NCI-H345 (cell line): ENCODE measurements at regions not wholly inside any gene's neighbourhood (a gene's known extent, or its start where the extent isn't known, plus 50 kb on each side); places are given as distances from the start of the nearest gene placed in this dataset.
"Not testable (repeated sequence)": the region's sequence is repeated elsewhere in the genome, so short reads cannot be mapped to it uniquely, and the experiment has no call there.

Experiments used
- DNase-seq: peaks from one replicate; lab custom pipeline; 2025; lab: John Stamatoyannopoulos, UW

DNA sequence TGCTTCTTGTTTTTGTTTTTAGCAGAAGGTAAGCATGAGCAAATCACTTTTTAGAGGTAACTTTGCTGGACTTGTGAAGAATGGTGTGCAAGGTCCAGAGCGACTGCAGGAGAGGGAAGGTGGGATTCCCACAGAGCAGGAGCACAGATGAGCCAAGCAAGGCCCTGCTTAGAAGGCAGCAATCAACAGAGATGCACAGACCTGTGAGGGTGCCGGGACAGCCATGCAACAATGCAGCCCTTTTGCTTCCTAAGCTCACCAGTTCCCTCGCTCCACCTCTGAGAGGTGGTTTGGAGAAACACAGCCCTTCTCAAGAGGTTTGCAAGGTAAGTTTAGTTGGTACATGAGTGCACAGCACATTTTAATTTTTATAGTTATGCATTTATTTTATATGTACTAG is 85.1 kb upstream of the FBXO28 start:
- DNase-seq, result not testable (repeated sequence)

- DNase-seq, result not testable (repeated sequence)
These were observed 90.8 kb upstream of the FBXO28 start for GRCh38 chr1:224023122-224023521.

GRCh38 chr1:224022249-224022970 is 91.5 kb upstream of the FBXO28 start:
- not testable (repeated sequence) for DNase-seq

DNA sequence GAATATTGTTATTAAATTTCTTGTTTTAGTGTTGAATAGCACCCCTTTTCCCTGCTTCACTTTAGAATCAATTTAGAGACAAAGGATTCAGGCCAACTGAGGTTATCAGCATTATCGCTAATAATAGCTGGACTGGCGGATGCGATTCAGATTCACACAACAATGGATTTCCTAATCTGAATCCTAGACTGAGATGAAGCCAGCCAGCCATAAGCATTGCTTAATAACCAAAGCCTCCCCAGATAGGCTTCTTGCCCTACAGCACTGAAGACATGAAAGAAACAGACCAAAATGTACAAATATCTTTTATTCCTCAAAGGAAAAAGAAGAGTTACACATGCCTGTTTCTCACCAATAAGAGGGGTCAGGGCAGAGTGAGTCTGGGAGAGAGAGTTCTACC is 94.0 kb upstream of the FBXO28 start:
- DNase-seq, result not testable (repeated sequence)

GRCh38 chr1:224015782-224016181 is 98.1 kb upstream of the FBXO28 start:
- not testable (repeated sequence) for DNase-seq

DNA sequence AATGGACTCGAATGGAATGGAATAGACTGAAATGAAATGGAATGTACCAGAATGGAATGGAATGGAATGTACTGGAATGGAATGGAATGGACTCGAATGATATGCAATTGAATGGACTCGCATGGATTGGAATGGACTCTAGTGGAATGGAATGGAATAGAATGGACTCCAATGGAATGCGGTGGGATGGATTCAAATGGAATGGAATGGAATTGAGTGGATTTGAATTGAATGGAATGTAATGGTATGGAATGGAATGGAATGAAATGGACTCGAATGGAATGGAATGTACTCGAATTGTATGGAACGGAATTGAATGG is 99.6 kb upstream of the FBXO28 start:
- DNase-seq, result no peak

GRCh38 chr1:224013626-224014329 is 100.1 kb upstream of the FBXO28 start:
- not testable (repeated sequence) for DNase-seq

DNA sequence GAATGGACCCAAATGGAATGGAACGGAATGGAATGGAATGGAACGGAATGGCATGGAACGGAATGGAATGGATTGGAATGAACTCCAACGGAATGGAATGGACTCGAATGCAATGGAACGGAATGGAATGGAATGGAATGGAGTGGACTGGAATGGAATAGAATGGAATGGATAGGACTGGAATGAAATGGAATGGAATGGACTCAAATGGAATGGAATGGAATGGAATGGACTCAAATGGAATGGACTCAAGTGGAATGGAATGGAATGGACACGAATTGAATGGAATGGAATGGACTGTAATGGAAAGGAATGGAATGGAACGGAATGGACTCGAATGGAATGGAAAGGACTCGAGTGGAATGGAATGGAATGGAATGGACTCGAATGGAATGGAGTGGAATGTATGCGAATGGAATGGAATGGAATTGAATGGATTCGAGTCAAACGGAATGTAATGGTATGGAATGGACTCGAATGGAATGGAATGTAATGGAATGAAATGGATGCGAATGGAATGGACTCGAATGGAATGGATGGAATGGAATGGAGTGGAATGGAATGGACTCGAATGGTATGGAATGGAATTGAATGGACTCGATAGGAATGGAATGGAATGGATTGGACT is 101.0 kb upstream of the FBXO28 start:
- not testable (repeated sequence) for DNase-seq

DNA sequence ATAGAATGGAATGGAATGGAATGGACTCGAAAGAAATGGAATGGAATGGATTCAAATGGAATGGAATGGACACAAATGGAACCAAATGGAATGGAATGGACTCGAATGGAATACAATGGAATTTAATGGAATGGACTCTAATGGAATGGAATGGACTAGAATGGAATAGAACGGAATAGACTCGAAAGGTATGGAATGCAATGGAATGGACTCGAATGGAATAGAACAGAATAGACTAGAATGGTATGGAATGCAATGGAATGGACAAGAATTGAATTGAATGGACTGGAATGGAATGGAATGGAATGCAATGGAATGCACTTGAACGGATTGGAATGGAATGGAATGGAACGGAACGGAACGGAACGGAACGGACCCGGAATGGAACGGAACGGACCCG is 101.7 kb upstream of the FBXO28 start:
- DNase-seq, result not testable (repeated sequence)

- not testable (repeated sequence) for DNase-seq
These were observed 102.2 kb upstream of the FBXO28 start for GRCh38 chr1:224011751-224012150.

DNA sequence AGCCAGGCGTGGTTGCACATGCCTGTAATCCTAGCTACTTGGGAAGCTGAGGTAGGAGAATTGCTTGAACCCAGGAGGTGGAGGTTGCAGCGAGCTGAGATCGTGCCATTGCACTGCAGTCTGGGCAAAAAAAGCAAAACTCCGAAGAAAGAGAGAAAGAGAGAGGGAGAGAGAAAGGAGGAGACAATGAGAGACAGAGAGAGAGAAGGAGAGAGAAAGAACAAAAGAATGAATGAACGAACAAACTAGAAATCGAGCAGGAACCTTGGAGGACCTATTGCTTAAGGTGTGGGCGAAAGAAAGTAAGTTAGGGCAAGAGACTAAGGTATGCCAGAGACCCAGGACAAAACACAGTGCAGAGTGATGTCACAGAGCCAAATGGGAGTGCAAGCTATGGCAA is 102.8 kb upstream of the FBXO28 start:
- DNase-seq, result not testable (repeated sequence)

DNA sequence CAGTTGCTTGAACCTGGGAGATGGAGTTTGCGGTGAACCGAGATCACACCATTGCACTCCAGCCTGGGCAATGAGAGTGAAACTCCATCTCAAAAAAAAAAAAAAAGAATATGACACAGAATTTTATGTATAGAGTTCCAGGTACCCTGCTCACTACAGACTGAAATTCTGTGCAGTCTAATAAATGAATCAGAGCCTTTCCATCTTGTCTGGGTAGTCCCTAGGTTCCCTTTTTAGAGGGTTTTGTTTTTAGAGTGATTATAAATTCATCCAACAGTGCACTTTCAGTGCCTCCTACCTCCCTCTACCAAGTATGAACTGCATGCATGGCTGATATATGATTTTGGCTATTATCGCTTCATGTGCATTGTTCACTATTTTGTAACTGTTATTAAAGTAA is 107.9 kb upstream of the FBXO28 start:
- not testable (repeated sequence) for DNase-seq

DNA sequence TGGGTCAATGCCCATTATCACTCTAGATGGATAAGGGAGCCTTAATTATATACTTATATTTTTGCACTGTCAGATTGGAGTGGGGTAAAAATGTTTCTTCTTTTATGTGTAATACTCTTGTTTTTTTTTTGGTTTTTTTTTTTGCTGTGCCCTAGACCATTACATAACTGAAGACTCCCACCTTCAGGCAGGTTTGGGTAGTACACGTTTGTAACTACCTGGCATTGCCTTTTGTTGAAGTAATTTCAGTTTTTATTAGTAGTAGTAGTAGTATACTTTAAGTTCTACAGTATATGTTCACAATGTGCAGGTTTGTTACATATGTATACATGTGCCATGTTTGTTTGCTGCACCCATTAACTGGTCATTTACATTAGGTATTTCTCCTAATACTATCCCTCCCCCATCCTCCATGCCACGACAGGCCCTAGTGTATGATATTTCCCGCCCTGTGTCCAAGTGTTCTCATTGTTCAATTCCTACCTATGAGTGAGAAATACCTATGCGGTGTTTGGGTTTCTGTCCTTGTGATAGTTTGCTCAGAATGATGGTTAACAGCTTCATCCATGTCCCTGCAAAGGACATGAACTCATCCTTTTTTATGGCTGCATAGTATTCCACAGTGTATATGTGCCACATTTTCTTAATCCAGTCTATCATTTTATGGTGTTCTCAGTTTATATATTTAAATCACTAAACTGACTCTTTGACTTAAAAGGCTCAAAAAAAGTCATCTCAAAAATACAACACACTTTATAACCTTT is 109.2 kb upstream of the FBXO28 start:
- DNase-seq, result not testable (repeated sequence)

GRCh38 chr1:224003896-224004295 is 110.0 kb upstream of the FBXO28 start:
- not testable (repeated sequence) for DNase-seq

DNA sequence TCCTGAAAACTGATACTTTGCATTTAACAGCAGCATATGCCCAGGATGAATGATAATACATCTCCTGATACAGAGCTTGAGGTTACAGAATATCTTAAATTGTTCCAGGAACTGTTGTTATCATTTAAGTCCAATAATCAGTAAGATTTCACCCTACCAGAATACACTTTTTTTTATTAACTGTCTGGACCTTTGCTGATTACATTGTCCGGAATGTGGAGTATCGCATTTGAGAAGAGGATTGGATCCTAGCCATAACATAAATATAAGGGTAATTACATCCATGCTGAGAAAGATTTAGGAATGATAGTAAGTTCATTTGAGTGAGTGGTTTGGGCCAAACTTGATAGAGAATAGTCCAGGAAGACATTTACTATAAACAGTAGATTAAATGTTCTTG is 112.2 kb upstream of the FBXO28 start:
- not testable (repeated sequence) for DNase-seq

- not testable (repeated sequence) for DNase-seq
These were observed 114.2 kb upstream of the FBXO28 start for GRCh38 chr1:223999761-224000160.

GRCh38 chr1:223998676-223999455 is 115.0 kb upstream of the FBXO28 start:
- not testable (repeated sequence) for DNase-seq

GRCh38 chr1:223996376-223996775 is 117.5 kb upstream of the FBXO28 start:
- DNase-seq, result not testable (repeated sequence)

- peak; percentile 99 for DNase-seq
These were observed 121.3 kb upstream of the FBXO28 start for GRCh38 chr1:223992456-223993246.

GRCh38 chr1:223991297-223991857 is 122.5 kb upstream of the FBXO28 start:
- DNase-seq, result not testable (repeated sequence)
